ENCODE measurements at regions not wholly inside any gene's neighbourhood (a gene's known extent, or its start where the extent isn't known, plus 50 kb on each side); places are given as distances from the start of the nearest gene placed in this dataset.
"Not testable (repeated sequence)": the region's sequence is repeated elsewhere in the genome, so short reads cannot be mapped to it uniquely, and the experiment has no call there.

DNA sequence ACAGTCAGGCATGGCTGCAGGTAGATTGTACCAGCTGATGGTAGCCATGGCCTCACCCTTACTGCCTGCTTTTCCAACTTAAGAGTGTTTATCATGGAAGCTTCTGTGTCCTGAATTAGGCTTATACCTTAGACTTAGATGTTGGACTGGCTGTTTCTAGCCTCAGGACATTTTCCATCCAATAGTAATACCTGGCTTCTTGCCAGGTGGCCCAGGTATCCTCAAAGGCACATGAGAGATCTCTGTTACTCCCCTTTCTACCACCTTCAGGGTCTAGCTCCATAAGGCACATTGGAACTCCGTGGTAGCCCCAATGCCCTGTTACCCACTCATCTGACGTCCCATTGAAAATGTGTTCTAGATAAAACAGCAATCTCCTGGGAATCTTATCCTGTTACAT is 407.5 kb downstream of the SPRY2 start:
- WGBS, 2 donors: 92 to 93% methylated on average over 2 of the region's 2 CpGs
- DNase-seq: no peak
- no peak for ATAC-seq
- Histone ChIP-seq H3K4me3 (no peak overlapping the region), H3K9me3 (no peaks in the 10 kb centered on the region), H3K36me3 (replicated peaks in 1 of 2; ENCODE audit: insufficient read depth in 1 of 2, low read depth in 2 of 2) (no peaks in the 10 kb centered on the region), H3K4me1 (peaks cover 16% of the 10 kb centered on the region), H3K27me3 (no peaks in the 10 kb centered on the region), H3K27ac (no peak overlapping the region)
- no peak for TF ChIP-seq POLR2A (IDR thresholded peaks at IDR 0.05)
- TF ChIP-seq, protein P1, sequence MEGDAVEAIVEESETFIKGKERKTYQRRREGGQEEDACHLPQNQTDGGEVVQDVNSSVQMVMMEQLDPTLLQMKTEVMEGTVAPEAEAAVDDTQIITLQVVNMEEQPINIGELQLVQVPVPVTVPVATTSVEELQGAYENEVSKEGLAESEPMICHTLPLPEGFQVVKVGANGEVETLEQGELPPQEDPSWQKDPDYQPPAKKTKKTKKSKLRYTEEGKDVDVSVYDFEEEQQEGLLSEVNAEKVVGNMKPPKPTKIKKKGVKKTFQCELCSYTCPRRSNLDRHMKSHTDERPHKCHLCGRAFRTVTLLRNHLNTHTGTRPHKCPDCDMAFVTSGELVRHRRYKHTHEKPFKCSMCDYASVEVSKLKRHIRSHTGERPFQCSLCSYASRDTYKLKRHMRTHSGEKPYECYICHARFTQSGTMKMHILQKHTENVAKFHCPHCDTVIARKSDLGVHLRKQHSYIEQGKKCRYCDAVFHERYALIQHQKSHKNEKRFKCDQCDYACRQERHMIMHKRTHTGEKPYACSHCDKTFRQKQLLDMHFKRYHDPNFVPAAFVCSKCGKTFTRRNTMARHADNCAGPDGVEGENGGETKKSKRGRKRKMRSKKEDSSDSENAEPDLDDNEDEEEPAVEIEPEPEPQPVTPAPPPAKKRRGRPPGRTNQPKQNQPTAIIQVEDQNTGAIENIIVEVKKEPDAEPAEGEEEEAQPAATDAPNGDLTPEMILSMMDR (IDR thresholded peaks at IDR 0.05): no peak
- intact Hi-C loops (cut with DNase I): no loop called here

DNA sequence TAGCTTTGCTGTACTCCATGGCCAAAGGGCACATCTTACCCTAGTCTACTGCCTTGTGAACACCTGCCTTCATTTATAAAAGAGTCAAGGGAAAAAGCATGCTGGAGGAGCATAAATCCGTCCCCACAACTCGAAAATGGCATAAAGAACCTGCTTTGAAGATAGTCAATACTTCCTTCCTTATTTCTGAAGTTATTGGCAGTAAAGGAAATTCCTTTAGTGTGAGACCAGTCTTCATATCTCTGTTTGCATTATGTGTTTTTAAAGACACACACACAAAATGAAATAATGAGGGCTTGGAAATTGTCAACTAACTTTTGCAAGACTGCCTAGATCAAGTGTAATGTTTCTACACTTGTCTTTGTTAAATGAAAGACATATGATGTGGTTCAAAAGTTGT is 408.4 kb downstream of the SPRY2 start:
- Histone ChIP-seq H3K36me3 (replicated peaks in 1 of 2; ENCODE audit: insufficient read depth in 1 of 2, low read depth in 2 of 2) (no peaks in the 10 kb centered on the region), H3K9me3 (no peaks in the 10 kb centered on the region), H3K27me3 (no peaks in the 10 kb centered on the region), H3K27ac (no peak overlapping the region), H3K4me3 (no peak overlapping the region), H3K4me1 (peaks cover 16% of the 10 kb centered on the region)
- intact Hi-C loops (cut with DNase I): no loop called here
- ATAC-seq: no peak
- DNase-seq: no peak
- WGBS, 2 donors: 27 to 37% methylated on average over 2 of the region's 2 CpGs
- TF ChIP-seq, protein P1 (IDR thresholded peaks at IDR 0.05): no peak
- no peak for TF ChIP-seq POLR2A (IDR thresholded peaks at IDR 0.05)

GRCh38 chr13:79923973-79924556 is 416.9 kb downstream of the SPRY2 start:
- H3K4me3 ChIP-seq; H3K4me1 ChIP-seq; DNase-seq; H3K9me3 ChIP-seq; H3K27ac ChIP-seq; H3K27me3 ChIP-seq; H3K36me3 ChIP-seq (replicated peaks in 1 of 2; ENCODE audit: insufficient read depth in 1 of 2, low read depth in 2 of 2); ATAC-seq; intact Hi-C loops (cut with DNase I): not testable (repeated sequence)
- WGBS, 2 donors: 96 to 100% methylated on average over 1 of the region's 1 CpG

DNA sequence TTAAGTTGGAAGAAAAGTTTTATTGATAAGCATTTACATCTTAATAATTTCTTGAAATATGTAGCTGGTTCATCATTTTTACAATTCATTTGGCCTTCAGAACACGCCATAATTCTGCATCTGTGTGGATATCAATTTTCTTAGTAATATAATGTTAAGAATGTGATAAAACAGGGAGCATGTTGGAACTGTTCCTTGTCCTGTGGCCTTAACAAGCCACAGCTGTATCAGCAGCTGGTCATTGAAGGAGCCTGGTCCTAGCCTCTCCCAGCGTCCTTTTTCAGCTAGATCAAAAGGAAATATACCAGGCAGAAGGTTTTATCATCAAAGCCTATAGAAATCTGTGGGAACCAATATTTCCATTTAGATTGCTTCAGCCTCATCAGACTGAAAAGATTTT is 421.8 kb downstream of the SPRY2 start:
- ATAC-seq (no peak), DNase-seq (no peak)
- Histone ChIP-seq H3K4me1 (no peaks in the 10 kb centered on the region), H3K9me3 (no peaks in the 10 kb centered on the region), H3K4me3 (no peak overlapping the region), H3K36me3 (replicated peaks in 1 of 2; ENCODE audit: insufficient read depth in 1 of 2, low read depth in 2 of 2) (no peaks in the 10 kb centered on the region), H3K27ac (no peak overlapping the region), H3K27me3 (no peaks in the 10 kb centered on the region)
- intact Hi-C loops (cut with DNase I): no loop called here
- TF ChIP-seq POLR2A (IDR thresholded peaks at IDR 0.05): no peak
- TF ChIP-seq, protein P1 (IDR thresholded peaks at IDR 0.05): no peak
- 58 to 67% methylated on average over 2 of the region's 2 CpGs for WGBS, 2 donors

GRCh38 chr13:79918620-79919019 is 422.3 kb downstream of the SPRY2 start:
- Histone ChIP-seq H3K36me3 (replicated peaks in 1 of 2; ENCODE audit: insufficient read depth in 1 of 2, low read depth in 2 of 2) (no peaks in the 10 kb centered on the region), H3K9me3 (no peaks in the 10 kb centered on the region), H3K4me3 (no peak overlapping the region), H3K27ac (no peak overlapping the region), H3K4me1 (no peaks in the 10 kb centered on the region), H3K27me3 (no peaks in the 10 kb centered on the region)
- ATAC-seq (no peak), DNase-seq (no peak)
- intact Hi-C loops (cut with DNase I): no loop called here
- no peak for TF ChIP-seq POLR2A (IDR thresholded peaks at IDR 0.05)
- 72 to 75% methylated on average over 3 of the region's 3 CpGs for WGBS, 2 donors

DNA sequence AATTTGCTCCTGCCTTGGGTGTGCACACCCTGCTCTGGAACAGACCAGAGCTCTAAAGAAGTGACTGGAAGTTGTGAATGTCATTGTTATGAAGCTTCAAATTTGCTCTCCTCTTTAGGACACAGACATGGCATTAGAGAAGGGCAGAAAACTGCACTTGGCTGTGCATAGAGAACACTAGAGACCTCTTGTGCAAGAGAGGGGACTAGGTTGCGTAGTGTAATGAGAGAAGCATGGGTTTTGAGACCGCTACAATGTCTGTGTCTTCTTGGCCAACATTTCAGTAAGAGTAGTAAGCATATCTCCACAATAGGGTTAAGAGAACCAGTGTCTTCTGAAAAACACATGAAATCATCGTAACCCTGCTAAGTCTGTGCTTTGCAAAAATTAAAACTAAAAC is 423.3 kb downstream of the SPRY2 start:
- H3K36me3 ChIP-seq (replicated peaks in 1 of 2; ENCODE audit: insufficient read depth in 1 of 2, low read depth in 2 of 2): no peaks in the 10 kb centered on the region
- no peak for ATAC-seq
- 90 to 98% methylated on average over 3 of the region's 3 CpGs for WGBS, 2 donors
- H3K4me1 ChIP-seq: no peaks in the 10 kb centered on the region
- intact Hi-C loops (cut with DNase I): no loop called here
- no peak overlapping the region for H3K27ac ChIP-seq
- no peaks in the 10 kb centered on the region for H3K27me3 ChIP-seq
- no peak for TF ChIP-seq POLR2A (IDR thresholded peaks at IDR 0.05)
- TF ChIP-seq, protein P1 (IDR thresholded peaks at IDR 0.05): no peak
- H3K4me3 ChIP-seq: no peak overlapping the region
- DNase-seq: no peak
- H3K9me3 ChIP-seq: no peaks in the 10 kb centered on the region
